ENCODE measurements at regions not wholly inside any gene's neighbourhood (a gene's known extent, or its start where the extent isn't known, plus 50 kb on each side); places are given as distances from the start of the nearest gene placed in this dataset.
A peak's percentile ranks its signal among the peaks of the same experiment; 100 is the strongest.

DNA sequence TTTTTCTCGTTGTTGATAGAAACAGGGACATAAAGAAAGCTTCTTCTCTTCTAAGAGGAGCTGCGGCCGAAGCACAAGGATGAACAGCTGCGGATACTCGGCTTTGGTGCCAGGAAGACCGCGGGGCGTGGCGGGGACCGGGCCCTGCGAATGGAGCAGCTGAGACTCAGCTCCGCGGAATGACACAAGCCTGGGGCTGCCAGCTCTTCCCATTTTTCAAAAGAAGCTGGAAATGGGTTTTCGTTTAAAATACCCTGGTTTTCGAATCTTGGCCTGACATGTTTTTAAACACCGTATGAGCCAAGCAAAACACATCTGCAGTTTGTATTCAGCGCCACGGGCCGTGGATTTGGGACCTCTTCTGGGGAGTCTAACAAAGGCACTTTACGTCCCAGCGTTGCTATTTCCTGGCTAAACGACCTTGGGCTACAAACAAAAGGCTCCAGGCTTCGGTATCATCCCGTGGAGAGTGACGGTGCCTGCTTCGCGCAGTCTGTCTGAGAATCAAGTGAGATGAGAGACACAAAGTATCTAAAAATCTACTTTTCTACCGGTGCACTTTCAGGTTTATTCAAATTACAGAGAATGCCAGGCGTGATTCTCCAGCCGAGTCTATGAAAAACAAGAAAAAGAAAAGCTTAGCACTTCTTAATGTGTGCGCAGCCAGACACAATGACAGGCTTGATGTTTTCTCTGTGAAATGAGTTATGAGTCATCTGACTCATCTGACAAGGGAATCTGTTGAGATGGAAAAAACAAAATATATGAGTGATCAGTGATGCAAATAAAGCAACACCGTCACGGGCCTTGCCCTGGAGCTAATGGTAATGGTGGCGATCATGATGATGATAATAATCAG, 114.0 kb upstream of the TMEM132D start:
- no peak for DNase-seq

DNA sequence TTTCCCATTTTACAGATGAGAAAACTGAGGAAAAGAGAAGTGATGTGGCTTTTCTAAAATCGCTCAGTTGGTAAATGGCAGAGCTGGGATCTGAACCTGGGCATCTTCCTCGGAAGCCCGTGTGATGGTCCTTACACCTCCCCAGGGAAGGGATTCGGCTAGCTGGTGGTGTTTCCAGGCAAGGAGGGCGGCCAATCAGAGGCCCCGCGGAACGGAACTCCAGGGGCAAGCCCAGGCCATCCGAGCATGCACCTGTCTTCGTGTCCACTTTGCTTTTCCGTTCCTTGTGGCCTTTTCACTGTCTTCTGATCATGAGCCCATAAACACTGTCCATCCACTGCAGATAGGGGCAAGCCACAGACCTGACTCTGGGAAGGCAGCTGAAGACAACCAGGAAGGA, 114.8 kb upstream of the TMEM132D start:
- DNase-seq, result no peak

GRCh38 chr12:130026608-130027176, 122.9 kb upstream of the TMEM132D start:
- no peak for DNase-seq

GRCh38 chr12:130027798-130028197, 124.0 kb upstream of the TMEM132D start:
- no peak for DNase-seq

GRCh38 chr12:130029151-130029550, 125.3 kb upstream of the TMEM132D start:
- no peak for DNase-seq

- no peak for DNase-seq
These were observed 127.2 kb upstream of the TMEM132D start for GRCh38 chr12:130031041-130031440.

GRCh38 chr12:130031571-130032189, 127.9 kb upstream of the TMEM132D start:
- no peak for DNase-seq

GRCh38 chr12:130041983-130042812, 120.1 kb upstream of the FZD10 start:
- peak; percentile 31 for DNase-seq

GRCh38 chr12:130043685-130044406, 118.4 kb upstream of the FZD10 start:
- DNase-seq, result no peak

DNA sequence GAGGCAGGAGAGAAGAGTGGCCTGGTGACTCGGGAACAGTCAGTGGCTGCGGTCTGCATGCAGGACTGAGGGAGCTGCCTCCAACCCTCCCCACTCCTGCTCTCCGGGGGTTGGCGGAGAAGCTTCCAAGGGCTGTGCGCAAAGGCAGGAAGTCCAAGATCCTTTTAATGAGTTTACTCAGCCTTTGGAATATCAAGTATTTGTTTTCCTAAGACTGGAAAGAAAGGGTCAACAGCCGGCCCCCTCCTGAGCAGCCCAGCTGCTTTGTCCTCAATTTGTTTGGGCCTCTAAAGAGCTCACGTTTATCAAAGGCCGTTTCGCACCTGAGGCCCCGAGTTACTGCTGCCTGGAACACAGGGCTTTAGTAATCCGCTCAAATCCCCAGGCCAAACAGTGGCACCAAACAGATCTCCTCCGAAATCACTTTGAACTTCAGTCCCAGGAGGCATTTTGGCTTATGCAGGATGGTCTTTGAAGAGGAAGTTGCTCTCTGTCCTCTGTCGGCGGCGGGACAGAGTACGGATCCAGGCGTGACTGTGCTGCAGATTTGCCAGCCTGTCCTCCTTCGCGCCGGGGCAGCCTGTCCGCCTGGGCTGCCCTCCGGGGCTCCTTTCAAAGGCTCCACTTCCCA, 117.2 kb upstream of the FZD10 start:
- no peak for DNase-seq

DNA sequence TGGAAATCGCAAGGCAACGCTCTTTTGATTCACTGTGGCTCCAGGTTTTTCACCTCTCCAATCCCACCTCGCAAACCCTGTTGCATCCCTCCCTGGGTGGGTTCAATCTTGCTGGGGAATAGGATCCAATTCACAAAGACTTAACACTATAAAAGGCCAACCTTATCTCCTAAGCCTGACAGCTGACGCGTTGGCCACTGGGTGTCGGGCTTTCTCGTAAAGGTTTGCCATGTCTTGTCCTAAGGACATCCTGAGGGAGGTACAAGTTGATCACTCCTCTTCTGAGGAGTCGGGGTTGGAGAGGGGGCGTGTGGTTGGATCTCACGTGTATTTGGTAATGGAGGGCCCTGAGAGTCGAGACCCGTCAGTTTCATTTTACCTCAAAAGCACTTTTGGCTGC, 112.6 kb upstream of the FZD10 start:
- DNase-seq, result no peak

- no peak for DNase-seq
These were observed 110.4 kb upstream of the FZD10 start for GRCh38 chr12:130051900-130052299.

DNA sequence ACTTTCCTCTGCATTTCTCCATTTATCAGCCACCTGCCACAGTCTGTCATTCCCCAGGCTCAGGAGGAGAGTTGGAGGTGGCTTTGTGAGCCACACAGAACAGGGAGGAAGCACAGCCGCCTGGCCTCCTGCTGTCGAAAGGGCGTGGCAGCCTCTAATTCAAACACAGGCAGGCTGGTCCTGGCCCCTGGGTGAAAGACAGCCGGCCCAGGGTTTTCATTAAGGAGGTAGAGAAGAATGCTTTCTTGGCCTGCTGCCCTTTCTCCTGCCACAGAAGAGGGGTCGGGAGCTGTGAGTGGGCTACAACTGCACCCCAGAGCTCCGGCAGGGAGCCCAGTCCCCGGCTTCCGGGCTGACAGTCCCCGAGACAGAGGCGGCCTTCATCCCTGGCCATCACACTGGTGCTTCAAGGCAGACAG, 108.6 kb upstream of the FZD10 start:
- DNase-seq, result no peak

GRCh38 chr12:130054803-130055202, 107.5 kb upstream of the FZD10 start:
- no peak for DNase-seq

DNA sequence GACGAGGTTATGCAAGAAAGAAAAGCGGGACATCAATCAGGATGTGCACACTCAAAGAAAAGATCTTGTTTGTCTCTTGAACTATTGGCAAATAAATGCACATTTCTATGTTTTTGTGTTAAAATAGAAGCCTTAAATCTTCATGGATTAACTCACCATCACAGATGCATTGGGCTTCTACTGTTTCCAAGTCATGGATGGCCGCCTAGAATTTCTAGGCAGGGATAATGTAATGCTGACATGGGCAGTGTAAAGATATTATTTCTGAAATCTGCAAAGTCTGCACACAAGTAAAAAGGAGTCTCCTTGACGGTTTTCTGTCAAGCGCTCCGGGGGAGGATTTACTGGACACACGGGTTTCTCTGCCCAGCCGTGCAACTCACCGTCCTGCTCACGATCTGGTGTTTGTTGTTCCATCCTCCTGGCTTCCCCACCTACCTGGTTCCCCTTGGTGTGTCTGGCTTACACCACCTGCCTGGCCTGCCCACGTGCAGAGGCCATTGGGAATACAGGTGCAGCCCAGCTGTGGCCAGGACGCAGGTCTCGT, 103.3 kb upstream of the FZD10 start:
- no peak for DNase-seq

DNA sequence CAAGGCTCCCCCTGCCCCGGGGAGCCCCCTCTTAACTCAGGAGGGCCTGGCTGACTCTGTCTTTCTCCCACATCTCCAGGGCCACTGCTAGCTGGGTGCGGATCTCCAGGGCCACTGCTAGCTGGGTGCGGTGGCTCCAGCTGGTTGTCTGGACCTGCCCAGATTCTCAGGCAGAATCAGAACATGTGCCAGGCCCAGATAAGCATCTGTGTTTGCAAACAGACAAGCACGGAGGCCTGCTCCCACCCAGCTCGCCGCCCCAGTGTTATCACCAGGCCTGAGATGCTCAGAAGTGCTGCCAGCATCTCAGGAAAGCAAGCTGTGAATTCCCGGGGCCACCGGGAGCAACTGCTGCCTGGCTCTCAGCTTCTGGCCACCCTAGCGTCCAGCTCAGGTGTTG, 98.4 kb upstream of the FZD10 start:
- DNase-seq, result no peak

DNA sequence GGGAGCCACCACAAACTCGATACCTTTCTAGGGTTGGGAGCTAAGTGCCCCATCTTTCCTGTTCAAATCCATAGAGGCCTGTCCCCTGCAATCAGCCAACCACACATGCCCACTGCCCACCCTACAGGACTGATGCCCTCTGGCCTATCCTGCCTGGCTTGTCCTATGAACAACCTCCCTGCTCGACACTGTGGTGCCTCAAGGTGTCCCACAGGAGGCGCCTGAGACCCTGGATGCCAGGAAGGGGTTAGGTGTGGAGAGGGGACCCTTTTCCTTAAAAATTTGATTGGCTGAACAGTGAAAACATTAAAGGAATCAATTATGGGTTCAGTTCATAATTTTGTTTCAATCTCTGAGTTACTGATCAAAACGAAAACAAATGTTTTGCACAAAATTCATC, 97.3 kb upstream of the FZD10 start:
- DNase-seq, result no peak

DNA sequence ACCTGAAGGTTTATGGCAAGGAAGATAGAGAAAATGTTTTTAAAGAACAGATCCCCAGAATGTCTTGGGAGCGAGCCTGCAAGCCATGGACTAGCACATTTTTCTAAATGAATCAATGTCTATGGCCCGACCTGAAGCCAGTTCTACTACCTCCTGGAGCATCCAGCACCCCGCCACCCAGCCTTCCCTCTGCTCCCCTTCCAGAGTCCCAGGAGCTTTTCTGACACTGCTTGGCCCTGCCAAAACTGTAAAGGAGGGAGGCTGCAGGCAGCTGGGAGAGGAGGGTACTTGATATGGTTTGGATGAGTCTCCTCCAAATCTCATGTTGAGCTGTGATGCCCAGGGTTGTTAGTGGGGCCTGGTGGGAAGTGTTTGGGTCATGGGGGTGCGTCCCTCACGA, 95.5 kb upstream of the FZD10 start:
- DNase-seq, result no peak

- DNase-seq, result no peak
These were observed 93.5 kb upstream of the FZD10 start for GRCh38 chr12:130068741-130069140.

DNA sequence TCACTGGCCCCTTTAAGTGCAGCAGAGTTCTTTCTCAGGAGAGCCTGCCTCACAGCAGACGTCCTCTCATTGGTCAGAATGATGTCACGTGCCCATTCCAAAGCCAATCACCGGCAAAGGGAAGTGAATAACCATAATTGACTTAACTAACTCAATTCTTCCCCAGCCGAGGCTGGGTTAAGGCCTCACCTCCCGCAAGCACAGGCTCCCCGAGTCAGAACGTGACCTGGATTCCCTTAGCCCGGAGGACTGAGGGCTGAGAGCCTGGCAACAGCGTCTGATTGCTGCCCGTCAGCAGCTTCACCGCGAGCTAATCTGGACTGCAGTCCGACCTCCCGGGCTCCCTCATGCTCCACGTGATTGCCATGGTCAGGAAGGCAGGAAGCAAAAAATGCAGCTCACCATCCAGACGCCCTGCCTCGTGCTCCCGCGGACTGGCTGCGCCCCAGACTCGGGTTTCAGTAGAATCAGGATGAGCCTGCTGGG, 92.1 kb upstream of the FZD10 start:
- DNase-seq, result no peak

GRCh38 chr12:130073721-130074120, 88.5 kb upstream of the FZD10 start:
- DNase-seq, result no peak
